GM21526 (cell line): ENCODE measurements at regions not wholly inside any gene's neighbourhood (a gene's known extent, or its start where the extent isn't known, plus 50 kb on each side); places are given as distances from the start of the nearest gene placed in this dataset.
"Not testable (repeated sequence)": the region's sequence is repeated elsewhere in the genome, so short reads cannot be mapped to it uniquely, and the experiment has no call there.

Source experiments
- ATAC-seq: cut with Tn5 transposase; IDR thresholded peaks from one replicate; pipeline ENCODE4 v1.9.1; 2021; ENCODE audit warnings: moderate library complexity; ENCODE audit not compliant: unreplicated experiment, low FRiP score

DNA sequence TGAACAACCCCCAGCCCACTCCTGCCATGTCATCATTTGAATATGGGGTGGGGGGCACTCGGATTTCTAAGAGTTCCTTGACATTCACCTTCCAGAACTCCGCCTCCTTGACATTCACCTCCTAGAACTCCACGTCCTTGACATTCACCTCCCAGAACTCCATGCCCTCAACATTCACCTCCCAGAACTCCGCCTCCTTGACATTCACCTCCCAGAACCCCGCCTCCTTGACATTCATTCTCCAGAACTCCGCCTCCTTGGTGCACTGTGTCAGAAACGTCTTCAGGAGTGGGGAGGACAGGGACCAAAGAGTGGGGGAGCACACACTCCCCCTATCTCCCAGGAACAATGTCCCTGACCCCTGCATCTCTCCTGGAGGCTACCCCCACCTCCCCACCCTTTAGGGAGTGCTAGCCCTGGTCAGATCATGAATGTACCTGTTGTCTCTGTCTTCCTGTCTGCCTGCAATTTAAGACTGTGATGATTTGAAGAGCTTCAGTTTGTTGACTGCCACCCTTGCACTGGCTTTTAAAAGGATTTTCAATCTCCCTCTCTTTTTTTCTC lies 110.1 kb downstream of the NPTX2 start:
- ATAC-seq, result no peak

- no peak for ATAC-seq
These were observed 111.5 kb downstream of the NPTX2 start for GRCh38 chr7:98728555-98728954.

DNA sequence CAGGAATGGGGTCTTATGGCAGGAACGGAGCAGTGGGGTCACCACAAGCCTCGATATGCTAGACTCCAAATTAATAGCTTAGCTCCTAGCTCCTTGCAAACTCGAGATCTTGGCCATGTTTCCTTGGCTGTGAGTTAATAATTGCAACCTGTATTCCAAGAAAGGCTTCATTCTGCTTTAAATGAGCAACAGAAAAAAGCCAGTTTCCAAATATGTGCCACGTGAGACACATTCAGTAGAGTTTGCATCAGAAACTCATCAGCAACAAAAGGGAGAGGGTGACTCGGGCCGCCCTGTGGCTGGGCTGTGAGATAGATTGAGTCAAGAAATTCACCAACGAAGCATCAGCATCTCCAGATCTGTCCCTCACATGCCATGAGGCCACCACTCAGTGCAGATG lies 112.0 kb downstream of the NPTX2 start:
- no peak for ATAC-seq

DNA sequence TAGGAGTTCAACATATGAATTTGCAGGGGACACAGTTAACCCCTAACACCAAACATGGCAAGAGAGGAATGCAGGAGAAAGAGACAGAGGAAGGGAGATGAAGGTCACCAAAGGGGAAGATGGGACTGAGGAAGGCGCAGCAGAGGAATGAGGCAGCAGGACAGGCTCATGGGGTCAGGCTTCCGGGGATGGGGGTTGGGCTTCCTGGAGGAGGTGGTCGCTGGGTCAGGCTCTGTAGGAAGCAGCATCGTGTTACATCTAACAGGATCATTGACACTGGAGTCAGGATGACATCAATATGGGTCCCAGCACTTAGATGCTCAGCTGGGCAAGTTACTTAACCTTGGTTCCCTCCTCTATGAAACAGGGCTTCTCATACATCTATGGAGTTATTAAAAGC lies 113.2 kb downstream of the NPTX2 start:
- ATAC-seq, result no peak

DNA sequence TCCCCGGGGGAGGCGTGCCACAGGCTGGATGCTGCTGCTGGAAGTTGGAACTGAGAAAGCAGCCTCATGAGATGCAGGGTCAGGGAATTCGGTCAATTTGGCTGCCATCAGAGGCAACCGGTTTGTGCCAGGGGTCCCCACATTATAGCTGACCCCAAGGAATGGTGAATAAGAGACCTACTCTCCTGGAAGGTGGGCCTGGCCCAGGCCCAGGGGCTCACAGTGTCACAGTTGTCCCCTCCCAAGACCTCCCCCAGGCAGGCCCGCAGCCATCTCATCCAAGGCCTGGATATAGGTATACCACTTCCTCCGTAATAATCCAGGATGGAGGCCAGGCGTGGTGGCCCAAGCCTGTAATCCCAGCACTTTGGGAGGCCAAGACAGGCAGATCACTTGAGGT lies 114.6 kb downstream of the NPTX2 start:
- no peak for ATAC-seq

GRCh38 chr7:98733036-98733435 lies 116.0 kb downstream of the NPTX2 start:
- ATAC-seq, result no peak

DNA sequence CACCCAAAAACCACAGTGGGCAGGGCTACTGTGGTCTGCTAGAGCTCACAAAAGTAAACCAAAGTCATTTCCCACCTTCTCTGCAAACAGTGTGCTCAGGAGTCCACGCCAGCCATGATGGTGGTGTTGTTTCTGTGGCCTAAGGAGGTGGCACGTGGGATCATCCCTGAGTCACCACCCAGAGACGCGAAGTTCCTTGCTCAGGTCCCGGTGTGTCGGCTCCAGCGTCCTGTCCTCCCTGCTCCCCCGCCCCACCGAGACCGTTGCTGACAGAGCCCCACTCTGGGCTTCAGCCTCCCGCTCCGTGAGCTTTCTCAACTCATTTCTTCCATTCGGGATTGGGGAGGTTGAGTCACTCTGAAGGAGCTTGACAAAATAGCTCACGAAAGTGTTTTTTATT lies 118.7 kb downstream of the NPTX2 start:
- ATAC-seq, result no peak

DNA sequence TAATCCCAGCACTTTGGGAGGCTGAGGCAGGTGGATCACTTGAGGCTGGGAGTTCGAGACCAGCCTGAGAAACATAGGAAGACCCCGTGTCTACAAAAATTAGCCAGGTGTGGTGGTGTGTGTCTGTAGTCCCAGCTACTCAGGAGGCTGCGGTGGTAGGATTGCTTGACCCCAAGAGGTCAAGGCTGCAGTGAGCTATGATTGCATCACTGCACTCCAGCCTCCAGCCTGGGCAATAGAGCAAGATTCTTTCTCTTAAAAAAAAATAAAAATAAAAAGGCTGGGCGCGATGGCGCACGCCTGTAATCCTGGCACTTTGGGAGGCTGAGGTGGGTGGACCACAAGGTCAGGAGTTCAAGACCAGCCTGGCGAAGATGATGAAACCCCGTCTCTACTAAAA lies 119.4 kb downstream of the NPTX2 start:
- ATAC-seq, result not testable (repeated sequence)

- ATAC-seq, result no peak
These were observed 120.1 kb downstream of the NPTX2 start for GRCh38 chr7:98737176-98737575.

- ATAC-seq, result no peak
These were observed 123.6 kb downstream of the NPTX2 start for GRCh38 chr7:98740643-98741042.

DNA sequence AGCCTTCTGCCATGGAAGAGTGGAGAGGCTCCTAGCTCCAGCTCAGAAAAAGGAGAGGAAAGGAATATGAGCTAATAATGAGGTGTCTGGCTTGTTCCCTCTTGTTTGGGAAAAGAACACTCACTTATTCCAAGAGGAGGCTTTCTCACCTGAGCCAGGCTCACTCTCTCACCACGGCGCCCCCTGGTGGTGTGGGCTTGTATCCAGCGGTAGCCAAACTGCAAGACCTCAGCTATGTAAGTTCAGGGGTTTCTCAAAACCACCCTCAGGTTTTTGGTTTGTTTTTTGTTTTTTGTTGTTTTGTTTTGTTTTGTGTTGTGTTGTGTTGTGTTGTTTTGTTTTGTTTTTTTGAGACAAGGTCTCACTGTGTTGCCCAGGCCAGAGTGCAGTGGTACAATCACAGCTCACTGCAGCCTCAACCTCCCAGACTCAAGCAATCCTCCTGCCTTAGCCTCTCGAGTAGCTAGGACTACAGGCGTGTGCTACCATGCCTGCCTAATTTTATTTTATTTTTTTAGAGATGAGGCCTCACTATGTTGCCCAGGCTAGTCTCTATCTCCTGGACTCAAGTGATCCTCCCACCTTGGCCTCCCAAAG lies 124.0 kb downstream of the TMEM130 start:
- ATAC-seq, result no peak

DNA sequence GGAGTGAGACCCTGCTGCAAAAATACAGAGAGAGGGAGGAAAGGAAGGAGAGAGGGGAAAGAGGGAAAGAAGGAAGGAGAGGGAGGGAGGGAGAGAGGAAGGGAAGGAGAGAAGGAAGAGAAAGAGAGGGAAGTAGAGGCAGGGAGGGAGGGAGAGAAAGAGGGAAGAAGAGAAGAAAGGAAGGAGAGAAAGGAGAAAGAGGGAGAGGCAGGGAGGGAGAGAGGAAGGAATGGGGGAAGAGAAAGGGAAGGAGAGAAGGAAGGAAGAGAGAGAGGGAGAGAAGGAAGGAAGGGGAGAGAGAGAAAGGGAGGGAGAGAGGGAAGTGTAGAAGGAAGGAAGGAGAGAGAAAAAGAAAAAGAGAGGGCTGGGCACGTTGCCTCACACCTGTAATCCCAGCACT lies 121.7 kb downstream of the TMEM130 start:
- ATAC-seq, result no peak

GRCh38 chr7:98753176-98753575 lies 116.6 kb downstream of the TMEM130 start:
- ATAC-seq, result no peak

DNA sequence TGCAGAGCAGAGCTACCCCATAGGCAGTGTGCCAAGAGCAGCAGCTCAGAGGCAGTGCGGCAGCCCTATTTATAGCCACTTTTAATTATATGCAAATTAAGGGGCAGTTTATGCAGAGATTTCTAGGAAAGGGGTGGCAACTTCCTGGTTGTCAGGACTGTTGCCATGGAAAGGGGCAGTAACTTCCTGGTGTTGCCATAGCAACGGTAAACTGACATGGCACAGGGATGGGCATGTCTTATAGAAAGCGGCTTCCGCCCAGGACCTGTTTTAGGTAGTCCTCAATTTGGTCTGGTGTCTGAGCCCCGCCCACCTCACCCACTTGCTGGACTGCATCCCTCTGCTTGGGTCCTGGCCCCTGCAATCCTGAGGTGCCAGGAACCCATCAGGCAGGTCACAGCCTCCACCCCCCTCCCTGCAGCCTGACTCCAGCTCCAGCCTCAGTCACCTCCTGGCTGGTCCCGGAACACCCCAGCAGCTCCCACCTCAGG lies 115.8 kb downstream of the TMEM130 start:
- ATAC-seq, result no peak

GRCh38 chr7:98755138-98755898 lies 114.5 kb downstream of the TMEM130 start:
- ATAC-seq, result no peak

DNA sequence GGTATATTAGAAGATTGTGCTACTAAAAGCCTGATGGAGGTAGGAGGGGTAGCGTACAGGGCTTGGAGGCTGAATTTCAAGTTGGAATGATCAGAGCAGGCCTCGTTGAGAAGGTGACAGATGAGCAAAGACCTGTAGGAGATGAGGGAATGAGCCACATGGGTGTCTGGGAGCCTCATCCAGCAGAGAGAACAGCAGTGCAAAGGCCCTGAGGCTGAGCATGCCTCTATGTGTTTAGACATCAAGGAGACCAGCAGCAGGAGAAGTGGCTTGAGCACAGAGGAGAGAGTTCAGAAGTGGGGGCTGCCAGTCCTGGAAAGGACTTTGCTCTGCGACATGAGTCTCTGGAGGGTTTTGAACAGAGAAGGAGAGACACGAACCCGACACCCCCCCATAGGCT lies 111.7 kb downstream of the TMEM130 start:
- ATAC-seq, result no peak

DNA sequence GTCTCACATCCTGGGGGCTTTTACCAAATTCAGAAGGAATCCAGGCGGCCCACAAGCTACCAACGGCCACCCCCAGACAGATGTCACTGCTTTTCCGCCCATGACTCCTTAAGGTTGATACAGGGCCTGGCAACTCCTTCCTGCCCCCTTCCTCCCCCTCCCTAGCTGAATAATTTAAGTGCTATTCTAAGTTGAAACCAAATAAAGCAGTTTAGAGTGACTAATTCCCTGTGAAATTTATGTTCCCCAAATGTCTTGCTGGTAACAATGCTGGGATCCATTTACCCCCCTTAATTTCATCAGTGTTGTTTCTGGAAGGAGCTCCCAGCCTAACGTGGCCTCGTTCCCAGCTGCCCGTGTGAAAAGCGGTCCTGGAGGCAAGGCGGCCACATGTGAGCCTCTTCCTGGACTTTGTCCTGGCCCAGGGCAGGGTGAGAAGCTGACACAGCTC lies 109.6 kb downstream of the TMEM130 start:
- ATAC-seq, result no peak

GRCh38 chr7:98761225-98761624 lies 108.6 kb downstream of the TMEM130 start:
- no peak for ATAC-seq

- no peak for ATAC-seq
These were observed 107.2 kb downstream of the TMEM130 start for GRCh38 chr7:98762620-98763019.

GRCh38 chr7:98763441-98763840 lies 106.4 kb downstream of the TMEM130 start:
- ATAC-seq, result no peak

GRCh38 chr7:98764946-98765345 lies 104.9 kb downstream of the TMEM130 start:
- no peak for ATAC-seq

DNA sequence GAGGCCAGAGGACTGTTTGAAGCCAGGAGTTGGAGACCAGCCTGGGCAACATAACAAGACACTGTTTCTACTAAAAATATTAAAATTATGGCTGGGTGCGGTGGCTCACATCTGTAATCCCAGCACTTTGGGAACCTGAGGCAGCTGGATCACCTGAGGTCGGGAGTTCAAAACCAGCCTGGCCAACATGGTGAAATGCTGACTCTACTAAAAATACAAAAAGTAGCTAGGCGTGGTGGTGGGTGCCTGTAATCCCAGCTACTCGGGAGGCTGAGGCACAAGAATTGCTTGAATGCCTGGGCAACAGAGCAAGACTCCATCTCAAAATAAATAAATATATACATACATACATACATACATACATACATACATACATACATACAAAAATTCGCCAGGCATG lies 99.7 kb downstream of the TMEM130 start:
- not testable (repeated sequence) for ATAC-seq
